Vagina (tissue), 2 donors: ENCODE measurements at regions not wholly inside any gene's neighbourhood (a gene's known extent, or its start where the extent isn't known, plus 50 kb on each side); places are given as distances from the start of the nearest gene placed in this dataset.

Experiments
- DNase-seq, 2 donors: peaks; one replicate each; pipeline ENCODE4 v3.0.0-alpha.2; 2017; ENCODE audit errors: extremely low spot score in 2 of 2
- H3K27ac ChIP-seq: fragments of 200-600 bp; sonication (generic); one replicate; pipeline ENCODE4 v1.5.1; 2019
- H3K27me3 ChIP-seq: fragments of 200-600 bp; sonication (generic); one replicate; pipeline ENCODE4 v1.5.1; 2019
- H3K36me3 ChIP-seq, 2 donors: fragments of 200-600 bp; sonication (generic); one replicate each; pipeline ENCODE4 v1.5.1; 2017 to 2019
- H3K4me1 ChIP-seq: fragments of 200-600 bp; sonication (generic); one replicate; pipeline ENCODE4 v1.5.1; 2019
- H3K4me3 ChIP-seq, 2 donors: fragments of 200-600 bp; sonication (generic); 1 replicate in 1 of 2; 2 replicates in 1 of 2; pipeline ENCODE4 v1.5.1; 2016 to 2019
- H3K9me3 ChIP-seq: fragments of 200-600 bp; sonication (generic); one replicate; pipeline ENCODE4 v1.5.1; 2019
- POLR2A ChIP-seq, 2 donors: fragments of 450-650 bp; IDR thresholded peaks; one replicate each; pipeline ENCODE4 v1.6.1; 2017; ENCODE audit warnings: antibody characterized with exemption in 2 of 2, mild to moderate bottlenecking in 2 of 2, moderate library complexity in 2 of 2
- POLR2AphosphoS5 ChIP-seq, 2 donors: sonication (generic); formaldehyde crosslinking; IDR thresholded peaks; one replicate each; pipeline ENCODE4 v1.9.0; 2017; ENCODE audit warnings: antibody characterized with exemption in 2 of 2, mild to moderate bottlenecking in 2 of 2, low read depth in 1 of 2; ENCODE audit not compliant: insufficient read depth in 1 of 2
- intact Hi-C: fragments of 100-400 bp; cut with DNase I; formaldehyde crosslinking; loops from one replicate; pipeline ENCODE4 v1.15.1; 2023
- TF ChIP-seq, protein P1 (sequence below), 3 experiments: fragments of 450-650 bp in 2 of 3; fragments of 200-600 bp in 1 of 3; sonication (generic) in 1 of 3; IDR thresholded peaks; one replicate each; pipeline ENCODE4 v1.5.1; 2017 to 2019; ENCODE audit warnings: antibody characterized with exemption in 3 of 3, mild to moderate bottlenecking in 2 of 3, moderate library complexity in 2 of 3

DNA sequence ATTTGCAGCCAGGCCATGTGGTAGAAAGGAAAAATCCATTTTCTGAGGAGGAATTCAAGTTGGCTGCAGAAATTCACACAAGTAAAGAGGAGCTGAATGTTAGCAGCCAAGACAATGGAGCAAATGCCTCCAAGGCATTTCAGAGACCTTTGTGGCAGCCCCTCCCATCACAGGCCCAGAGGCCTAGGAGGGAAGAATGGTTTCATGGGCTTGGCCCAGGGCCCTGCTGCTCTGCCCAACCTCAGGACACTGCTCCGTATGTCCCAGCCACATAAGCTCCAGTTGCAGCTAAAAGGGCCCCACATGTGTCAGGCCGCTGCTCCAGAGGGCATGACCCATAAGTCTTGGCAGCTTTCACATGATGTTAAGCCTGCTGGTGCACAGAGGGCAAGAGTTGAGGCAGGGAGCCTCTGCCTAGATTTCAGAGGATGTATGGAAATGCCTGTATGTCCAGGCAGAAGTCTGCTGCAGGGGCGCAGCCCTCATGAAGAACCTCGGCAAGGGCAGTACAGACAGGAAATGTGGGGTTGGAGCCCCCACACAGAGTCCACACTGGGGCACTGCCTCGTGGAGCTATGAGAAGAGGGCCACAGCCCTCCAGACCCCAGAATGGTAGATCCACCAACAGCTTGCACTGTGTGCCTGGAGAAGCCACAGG lies 144.2 kb upstream of the EPB41L4A start:
- H3K27ac ChIP-seq, result no peak overlapping the region
- no peaks in the 10 kb centered on the region for H3K4me1 ChIP-seq
- H3K27me3 ChIP-seq, result no peaks in the 10 kb centered on the region
- DNase-seq, result no peak
- H3K36me3 ChIP-seq, result no peaks in the 10 kb centered on the region
- TF ChIP-seq, protein P1, sequence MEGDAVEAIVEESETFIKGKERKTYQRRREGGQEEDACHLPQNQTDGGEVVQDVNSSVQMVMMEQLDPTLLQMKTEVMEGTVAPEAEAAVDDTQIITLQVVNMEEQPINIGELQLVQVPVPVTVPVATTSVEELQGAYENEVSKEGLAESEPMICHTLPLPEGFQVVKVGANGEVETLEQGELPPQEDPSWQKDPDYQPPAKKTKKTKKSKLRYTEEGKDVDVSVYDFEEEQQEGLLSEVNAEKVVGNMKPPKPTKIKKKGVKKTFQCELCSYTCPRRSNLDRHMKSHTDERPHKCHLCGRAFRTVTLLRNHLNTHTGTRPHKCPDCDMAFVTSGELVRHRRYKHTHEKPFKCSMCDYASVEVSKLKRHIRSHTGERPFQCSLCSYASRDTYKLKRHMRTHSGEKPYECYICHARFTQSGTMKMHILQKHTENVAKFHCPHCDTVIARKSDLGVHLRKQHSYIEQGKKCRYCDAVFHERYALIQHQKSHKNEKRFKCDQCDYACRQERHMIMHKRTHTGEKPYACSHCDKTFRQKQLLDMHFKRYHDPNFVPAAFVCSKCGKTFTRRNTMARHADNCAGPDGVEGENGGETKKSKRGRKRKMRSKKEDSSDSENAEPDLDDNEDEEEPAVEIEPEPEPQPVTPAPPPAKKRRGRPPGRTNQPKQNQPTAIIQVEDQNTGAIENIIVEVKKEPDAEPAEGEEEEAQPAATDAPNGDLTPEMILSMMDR (IDR thresholded peaks at IDR 0.05), result no peak
- TF ChIP-seq POLR2A (IDR thresholded peaks at IDR 0.05) (no peak), POLR2AphosphoS5 (IDR thresholded peaks at IDR 0.05; ENCODE audit: insufficient read depth in 1 of 2, low read depth in 1 of 2) (no peak)
- no peak overlapping the region for H3K4me3 ChIP-seq
- no peaks in the 10 kb centered on the region for H3K9me3 ChIP-seq
- intact Hi-C loops, result no loop called here

DNA sequence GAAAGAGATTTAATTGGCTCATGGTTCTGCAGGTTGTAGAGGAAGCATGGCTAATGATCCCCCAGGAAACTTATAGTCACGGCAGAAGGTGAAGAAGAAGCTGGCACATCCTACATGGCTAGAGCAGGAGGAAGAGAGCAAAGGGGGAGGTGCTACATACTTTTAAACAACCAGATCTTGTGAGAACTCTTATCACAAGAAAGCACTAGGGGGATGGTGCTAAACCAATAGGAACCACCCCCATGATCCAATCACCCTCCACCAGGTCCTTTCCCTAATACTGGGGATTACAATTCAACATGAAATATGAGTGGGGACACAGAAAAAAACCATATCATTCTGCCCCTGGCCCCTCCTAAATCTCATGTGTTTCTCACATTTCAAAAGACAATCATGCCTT lies 147.2 kb upstream of the EPB41L4A start:
- DNase-seq, result no peak
- TF ChIP-seq POLR2A (IDR thresholded peaks at IDR 0.05), result no peak
- no peak for TF ChIP-seq POLR2AphosphoS5 (IDR thresholded peaks at IDR 0.05; ENCODE audit: insufficient read depth in 1 of 2, low read depth in 1 of 2)
- TF ChIP-seq, protein P1 (IDR thresholded peaks at IDR 0.05), result no peak
- H3K9me3 ChIP-seq, result no peaks in the 10 kb centered on the region
- H3K4me1 ChIP-seq, result no peaks in the 10 kb centered on the region
- H3K27ac ChIP-seq, result no peak overlapping the region
- intact Hi-C loops, result no loop called here
- H3K36me3 ChIP-seq, result no peaks in the 10 kb centered on the region
- H3K4me3 ChIP-seq, result no peak overlapping the region
- H3K27me3 ChIP-seq, result no peaks in the 10 kb centered on the region

DNA sequence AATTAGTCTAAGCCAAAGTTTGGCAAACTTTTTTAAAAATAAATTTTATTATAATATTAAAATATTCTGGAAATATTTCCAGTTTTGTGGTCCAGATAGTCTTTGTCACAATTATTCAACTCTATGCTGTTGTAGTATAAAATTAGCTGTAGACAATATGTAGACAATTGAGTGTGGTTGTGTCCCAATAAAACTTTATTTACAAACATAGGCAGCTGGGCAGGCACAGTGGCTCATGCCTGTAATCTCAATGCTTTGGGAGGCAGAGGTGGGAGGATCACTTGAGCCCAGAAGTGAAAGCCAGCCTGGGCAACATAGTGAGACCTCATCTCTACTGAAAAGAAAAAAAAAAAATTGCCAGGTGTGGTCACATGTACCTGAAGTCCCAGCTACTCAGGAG lies 150.5 kb upstream of the EPB41L4A start:
- intact Hi-C loops, result no loop called here
- DNase-seq, result no peak
- H3K27me3 ChIP-seq, result no peaks in the 10 kb centered on the region
- H3K9me3 ChIP-seq, result no peaks in the 10 kb centered on the region
- no peaks in the 10 kb centered on the region for H3K36me3 ChIP-seq
- no peak overlapping the region for H3K27ac ChIP-seq
- TF ChIP-seq POLR2A (IDR thresholded peaks at IDR 0.05), result no peak
- TF ChIP-seq, protein P1 (IDR thresholded peaks at IDR 0.05), result no peak
- no peak overlapping the region for H3K4me3 ChIP-seq
- H3K4me1 ChIP-seq, result no peaks in the 10 kb centered on the region

DNA sequence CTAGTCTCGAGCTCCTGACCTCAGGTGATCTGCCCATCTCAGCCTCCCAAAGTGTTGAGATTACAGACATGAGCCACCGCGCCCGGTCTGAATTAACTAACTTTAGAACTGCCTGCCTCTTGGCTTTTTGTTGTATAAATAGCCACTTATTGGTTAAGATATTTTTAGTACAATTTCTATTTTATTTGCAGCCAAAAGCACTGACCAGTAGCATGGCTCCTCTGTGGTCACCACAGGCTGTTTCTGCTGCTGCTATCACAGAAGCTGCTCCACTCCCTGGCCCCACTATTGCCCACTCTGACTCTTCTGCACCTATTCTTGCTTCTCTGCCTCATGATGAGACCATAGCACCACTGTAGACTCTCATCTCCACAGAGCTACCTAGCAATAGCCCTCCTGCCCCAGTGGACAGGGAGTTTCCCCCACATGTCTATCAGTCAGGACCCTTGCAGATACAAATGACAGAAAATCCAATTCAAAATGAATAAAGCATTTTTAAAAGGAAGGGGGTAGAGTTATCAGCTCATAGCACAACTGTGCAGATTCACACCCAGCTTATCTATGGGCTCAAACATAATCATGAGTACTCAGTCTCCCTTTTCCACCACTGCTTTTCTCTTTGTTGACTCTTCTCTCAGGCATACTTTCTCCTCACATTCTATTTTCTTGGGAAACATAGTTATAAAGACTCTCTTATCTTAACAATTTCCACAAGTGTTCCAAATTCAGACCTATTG lies 151.8 kb upstream of the EPB41L4A start:
- Histone ChIP-seq H3K4me1 (no peaks in the 10 kb centered on the region), H3K9me3 (no peaks in the 10 kb centered on the region), H3K36me3 (no peaks in the 10 kb centered on the region), H3K27ac (no peak overlapping the region), H3K27me3 (no peaks in the 10 kb centered on the region), H3K4me3 (no peak overlapping the region)
- TF ChIP-seq, protein P1 (IDR thresholded peaks at IDR 0.05), result no peak
- TF ChIP-seq POLR2AphosphoS5 (IDR thresholded peaks at IDR 0.05; ENCODE audit: insufficient read depth in 1 of 2, low read depth in 1 of 2), result no peak
- TF ChIP-seq POLR2A (IDR thresholded peaks at IDR 0.05), result no peak
- no peak for DNase-seq
- intact Hi-C loops, result no loop called here

DNA sequence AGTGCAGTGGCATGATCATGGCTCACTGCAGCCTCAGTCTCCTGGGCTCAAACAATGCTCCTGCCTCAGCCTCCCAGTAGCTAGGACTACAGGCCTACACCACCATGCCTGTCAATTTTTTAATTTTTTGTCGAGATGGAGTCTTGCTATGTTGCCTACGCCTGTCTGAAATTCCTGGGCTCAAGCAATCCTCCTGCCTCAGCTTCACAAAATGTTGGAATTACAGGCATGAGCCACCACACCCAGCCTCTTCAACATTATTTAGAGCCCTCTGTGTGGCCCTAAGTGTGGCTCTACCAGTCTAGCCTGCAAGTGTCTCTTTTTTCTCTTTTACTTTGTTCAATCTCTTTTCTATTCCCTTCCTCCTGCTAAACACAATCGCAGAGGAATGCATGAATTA lies 154.4 kb upstream of the EPB41L4A start:
- H3K36me3 ChIP-seq, result no peaks in the 10 kb centered on the region
- no peaks in the 10 kb centered on the region for H3K9me3 ChIP-seq
- no peaks in the 10 kb centered on the region for H3K4me1 ChIP-seq
- no peak for DNase-seq
- intact Hi-C loops, result no loop called here
- H3K27me3 ChIP-seq, result no peaks in the 10 kb centered on the region
- no peak overlapping the region for H3K27ac ChIP-seq
- TF ChIP-seq POLR2AphosphoS5 (IDR thresholded peaks at IDR 0.05; ENCODE audit: insufficient read depth in 1 of 2, low read depth in 1 of 2) (no peak), POLR2A (IDR thresholded peaks at IDR 0.05) (no peak)
- TF ChIP-seq, protein P1 (IDR thresholded peaks at IDR 0.05), result no peak
- H3K4me3 ChIP-seq, result no peak overlapping the region
